Colon (tissue), 2 donors: ENCODE measurements at regions not wholly inside any gene's neighbourhood (a gene's known extent, or its start where the extent isn't known, plus 50 kb on each side); places are given as distances from the start of the nearest gene placed in this dataset.
A peak's percentile ranks its signal among the peaks of the same experiment; 100 is the strongest.

Experiments
- FAIRE-seq: peaks from 2 replicates; lab custom pipeline; 2012; peaks lifted over from hg19 to GRCh38; lab: Jason Lieb, UNC
- donor health status: control.
- donor health status: control.

DNA sequence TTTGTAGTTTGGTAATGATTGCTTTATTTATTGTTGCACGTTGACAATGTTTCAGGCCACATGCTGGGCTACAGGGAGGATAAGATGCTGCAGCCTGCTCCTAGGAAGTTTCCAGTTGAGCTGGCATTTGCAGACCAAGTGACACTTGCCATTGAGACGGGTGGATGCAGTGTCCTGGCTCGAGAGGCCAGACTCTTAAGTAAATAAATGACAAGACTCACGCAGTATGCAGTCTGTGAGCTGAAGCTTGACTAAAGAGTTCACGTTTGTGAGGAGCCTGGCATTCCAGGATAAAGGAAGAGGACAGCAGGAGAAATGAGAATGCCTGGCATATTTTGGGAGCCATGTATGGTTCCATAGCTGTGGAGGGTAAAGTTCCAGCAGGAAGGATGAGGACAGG is 105.8 kb downstream of the BAMBI start:
- FAIRE-seq: no peak

DNA sequence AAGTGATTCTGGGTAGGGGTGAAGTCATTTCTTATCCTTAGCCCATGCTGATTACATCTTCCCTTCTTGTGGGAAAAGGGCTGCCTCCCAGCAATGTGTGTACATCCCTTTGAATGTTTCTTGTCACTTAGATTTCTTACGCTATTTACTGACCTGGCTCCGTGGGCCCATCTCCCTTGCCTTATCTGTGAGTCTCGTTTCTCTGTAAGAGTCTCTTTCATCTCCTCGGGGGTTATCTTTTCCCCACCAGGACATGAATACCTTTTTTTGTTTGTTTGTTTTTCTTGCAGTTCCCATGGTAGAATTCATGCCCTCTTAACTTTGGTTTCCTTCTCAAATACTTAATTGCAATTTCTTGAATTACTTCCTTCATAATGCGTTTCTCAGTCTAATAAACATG is 107.7 kb downstream of the BAMBI start:
- FAIRE-seq: no peak

DNA sequence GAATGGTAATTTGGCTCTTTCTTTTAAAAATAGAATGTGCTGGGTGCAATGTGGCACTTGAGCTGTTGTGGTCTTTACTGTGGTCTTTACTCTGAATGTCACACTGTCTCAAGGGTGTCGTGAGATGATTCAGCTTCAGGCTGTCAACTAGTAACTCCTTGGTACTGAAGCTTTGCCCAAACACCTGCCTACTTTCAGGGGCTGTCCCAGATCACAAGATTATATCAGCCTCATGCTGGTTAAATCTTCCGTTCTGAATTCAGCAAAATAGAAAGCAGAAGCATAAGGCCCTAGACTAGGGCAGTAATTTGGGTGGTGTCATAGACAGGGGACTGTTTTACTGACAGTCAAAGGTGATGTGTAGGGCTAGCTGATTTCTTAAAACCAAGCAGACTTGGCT is 110.9 kb downstream of the BAMBI start:
- FAIRE-seq: no peak

DNA sequence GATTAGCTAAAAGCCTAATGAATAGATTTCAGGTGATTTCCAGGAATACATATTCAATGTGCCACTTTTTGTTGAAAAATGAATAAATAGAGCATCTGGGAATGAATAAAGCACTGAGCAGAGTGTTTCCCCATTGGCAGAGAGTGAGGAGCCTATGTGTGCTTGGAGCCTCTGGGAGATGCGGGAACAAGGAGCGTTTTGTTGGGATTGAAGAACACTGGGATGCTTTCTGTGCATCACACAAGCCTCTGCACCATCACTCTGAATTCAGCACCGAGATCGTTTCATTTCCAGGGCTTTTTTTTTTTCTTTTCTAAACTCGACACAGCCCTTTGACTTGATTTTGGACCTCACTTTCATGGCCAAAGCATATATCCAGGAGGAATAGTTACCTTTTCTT is 111.4 kb downstream of the BAMBI start:
- no peak for FAIRE-seq

DNA sequence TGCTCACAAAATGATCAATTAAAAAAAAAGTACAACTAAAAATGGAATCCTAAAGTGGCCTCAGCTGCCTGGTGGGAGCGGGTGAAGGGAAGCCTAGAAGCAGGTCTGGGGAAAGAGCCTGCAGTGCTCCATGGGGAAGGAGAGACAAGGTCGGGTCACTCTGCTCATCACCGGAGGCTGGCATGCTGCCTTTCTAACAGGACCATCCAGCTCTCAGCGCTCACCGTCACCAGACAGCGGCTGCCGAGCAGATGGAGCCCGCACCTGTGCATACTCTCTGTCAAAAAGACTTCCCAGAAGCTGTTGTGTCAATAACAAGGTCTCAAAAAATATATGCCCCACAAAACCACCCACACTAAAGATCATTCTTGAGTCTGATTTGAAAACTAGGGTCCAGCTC is 112.8 kb downstream of the BAMBI start:
- no peak for FAIRE-seq

DNA sequence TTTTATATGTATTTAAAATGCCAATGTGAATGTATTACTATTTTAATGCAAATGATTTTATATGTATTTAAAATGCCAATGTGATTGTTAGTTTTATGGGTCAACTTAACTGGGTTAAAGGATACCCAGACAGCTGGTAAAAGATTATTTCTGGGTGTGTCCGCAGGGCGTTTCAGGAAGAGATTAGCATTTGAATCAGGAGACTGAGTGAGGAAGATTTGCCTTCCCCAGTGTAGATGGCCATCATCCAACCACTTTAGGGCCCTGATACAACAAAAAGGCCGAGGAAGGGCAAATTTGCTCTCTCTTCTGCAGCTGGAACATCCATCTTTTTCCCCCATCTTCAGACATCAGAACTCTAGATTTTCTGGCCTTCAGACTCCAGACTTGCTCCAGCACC is 116.2 kb downstream of the BAMBI start:
- FAIRE-seq: peak; percentile 84

DNA sequence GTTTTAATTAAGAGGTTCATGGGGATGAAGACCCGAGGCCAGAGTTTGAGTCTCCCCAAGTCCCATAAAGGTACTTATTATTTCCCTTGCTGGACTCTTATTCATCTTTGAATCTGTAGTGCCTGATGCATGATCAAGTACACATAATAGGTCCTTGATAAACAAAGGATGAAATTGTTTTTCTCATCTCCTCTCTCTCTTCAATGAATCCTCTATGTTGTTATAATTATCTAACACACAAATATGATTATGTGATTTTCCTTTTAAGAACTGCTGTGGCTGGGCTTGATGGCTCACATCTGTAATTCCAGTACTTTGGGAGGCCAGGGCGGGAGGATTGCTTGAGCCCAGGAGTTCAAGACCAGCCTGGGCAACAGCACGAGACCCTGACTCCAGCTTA is 117.7 kb downstream of the BAMBI start:
- no peak for FAIRE-seq

DNA sequence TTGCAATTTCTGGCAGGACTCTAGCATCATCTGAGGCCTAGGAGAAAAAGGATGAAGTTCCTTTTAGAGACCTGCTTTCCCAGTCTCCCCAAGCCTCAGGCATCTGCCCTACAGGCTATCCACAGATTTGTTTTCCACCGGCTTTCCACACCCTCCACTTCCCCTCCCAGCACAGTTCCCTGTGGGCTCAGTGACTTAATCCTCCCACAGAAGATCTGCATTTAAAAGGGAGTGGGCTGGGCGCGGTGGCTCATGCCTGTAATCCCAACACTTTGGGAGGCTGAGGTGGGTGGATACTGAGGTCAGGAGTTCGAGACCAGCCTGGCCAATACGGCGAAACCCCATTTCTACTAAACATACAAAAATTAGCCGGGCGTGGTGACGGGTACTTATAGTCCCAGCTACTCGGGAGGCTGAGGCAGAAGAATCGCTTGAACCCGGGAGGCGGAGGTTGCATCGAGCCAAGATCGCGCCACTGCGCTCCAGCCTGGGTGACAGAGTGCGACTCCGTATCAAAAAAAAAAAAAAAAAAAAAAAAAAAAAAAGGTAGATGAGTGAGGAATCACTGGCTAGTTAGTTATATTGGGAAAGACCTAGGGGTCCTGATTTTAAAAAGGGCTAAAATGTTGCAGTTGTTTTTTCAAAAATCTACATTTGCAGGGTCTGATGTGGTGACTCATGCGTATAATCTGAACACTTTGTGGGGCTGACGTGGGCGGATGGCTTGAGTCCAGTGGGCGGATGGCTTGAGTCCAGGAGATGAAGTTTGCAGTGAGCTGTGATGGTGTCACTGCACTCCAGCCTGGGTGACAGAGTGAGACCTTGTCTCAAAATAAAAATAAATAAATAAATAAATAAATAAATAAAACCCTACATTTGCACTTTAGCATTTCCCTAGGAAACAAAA is 119.5 kb downstream of the BAMBI start:
- FAIRE-seq: no peak

DNA sequence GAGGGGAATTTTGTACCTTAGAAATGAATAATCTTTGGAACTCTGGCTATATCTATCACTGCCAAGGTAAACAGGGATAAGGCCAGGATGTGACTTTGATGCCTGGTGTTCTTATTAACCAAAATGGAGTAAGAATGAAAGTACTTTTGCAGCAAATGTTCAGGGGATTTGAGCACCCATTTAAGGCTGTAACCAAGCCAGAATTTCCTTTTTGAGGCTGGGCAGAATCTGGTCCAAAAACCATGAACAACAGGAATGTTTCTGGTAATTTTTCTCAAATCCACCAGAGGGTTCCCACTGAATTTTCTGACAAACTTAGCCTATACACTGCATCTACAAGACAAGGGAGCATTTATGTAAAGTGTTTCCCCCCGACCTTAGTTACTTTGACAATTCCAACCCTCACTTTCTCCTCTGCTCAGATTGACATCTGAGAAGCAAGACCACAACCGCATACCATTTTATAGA is 120.6 kb downstream of the BAMBI start:
- FAIRE-seq: no peak

DNA sequence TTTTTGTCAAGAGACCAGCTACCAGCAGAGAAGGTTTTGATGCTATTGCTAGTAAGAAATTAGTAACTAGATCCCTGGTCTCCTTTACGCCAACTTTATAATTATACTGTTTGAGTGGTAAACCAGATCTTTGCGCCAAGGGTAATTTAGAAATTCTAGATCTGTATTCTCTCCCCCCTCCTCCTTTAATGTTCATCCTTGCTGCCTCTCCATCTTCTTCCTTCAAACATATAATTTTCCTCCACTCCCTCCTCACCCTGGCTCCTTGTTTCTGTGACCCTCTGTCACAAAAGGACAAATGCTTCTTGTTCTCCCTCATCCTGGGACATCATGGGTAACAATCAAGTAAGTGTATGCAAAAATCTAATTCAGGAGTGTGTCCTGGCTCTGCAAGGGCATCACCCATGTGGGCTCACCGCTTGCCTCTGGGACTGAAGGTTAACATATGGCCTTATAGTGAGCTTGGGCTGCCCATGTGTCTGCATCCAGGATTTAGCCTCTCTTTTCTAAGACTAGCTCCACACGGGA is 121.2 kb downstream of the BAMBI start:
- FAIRE-seq: no peak

DNA sequence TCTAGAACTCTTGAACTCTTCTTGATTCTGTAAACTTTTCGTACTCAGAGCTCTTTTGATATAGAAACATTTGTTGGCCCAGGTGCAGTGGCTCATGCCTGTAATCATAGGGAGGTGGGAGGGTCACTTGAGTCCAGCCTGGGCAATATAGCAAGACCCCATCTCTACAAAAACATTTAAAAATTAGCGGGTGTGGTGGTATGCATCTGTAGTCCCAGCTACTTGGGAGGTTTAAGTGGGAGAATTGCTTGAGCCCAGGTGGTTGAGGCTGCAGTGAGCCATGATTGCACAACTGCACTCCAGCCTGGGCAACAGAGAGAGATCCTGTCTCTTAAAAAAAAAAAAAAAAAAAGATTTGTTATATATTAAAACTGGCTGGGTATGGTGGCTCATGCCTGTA is 121.6 kb downstream of the BAMBI start:
- no peak for FAIRE-seq

DNA sequence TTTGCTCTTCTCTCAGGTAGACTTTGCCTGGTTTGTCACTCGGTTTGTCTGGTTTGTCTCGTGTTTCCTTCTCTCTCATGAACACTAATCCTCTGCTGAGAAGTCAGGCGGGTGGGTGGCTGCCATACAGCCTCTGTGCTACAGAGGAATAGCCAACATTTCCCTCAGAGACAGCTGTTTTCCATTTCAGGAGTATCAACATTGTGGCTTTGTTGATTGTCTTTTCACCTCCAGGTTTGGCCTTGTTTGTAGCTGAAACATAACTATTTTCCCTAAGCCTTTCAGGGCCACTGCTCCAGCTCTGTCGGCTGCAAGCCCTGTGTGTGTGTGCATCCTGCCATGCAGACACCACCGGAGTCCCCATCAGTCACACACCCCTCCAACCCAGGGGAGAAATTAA is 122.8 kb downstream of the BAMBI start:
- FAIRE-seq: no peak

DNA sequence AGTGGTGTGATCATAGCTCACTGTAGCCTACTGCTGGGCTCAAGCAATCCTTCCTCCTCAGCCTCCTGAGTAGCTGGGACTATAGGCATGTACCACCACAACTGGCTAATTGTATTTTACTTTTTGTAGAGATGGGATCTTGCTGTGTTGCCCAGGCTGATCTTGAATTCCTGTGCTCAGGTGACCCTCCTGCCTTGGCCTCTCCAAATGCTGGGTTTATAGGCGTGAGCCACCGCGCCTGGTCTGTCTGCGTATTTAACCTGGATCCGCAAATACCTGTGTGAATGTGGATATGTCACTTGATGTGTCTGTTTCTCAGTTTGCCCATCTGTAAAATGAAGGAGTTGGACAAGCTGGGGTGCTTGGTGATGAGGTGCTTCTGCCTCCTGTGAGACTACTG is 123.9 kb downstream of the BAMBI start:
- no peak for FAIRE-seq

DNA sequence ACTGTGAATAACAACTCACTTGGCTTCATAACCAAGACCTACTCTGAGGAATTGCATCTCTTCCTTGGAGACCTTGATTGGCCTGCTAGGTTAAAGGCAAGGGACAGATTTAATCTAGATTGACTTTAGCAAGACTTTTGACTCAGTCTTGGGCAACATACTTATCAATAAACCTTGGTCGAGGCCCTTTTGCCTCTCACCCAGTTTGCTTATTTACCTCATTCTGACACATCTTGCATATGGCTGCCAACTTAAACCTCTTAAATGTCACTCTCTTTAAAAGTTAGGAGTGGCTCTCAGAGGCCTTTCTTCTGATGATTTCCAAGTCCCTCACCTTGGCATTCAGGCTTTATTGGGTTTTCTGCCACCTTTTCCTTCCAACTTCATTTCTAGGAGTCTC is 124.5 kb downstream of the BAMBI start:
- FAIRE-seq: no peak

DNA sequence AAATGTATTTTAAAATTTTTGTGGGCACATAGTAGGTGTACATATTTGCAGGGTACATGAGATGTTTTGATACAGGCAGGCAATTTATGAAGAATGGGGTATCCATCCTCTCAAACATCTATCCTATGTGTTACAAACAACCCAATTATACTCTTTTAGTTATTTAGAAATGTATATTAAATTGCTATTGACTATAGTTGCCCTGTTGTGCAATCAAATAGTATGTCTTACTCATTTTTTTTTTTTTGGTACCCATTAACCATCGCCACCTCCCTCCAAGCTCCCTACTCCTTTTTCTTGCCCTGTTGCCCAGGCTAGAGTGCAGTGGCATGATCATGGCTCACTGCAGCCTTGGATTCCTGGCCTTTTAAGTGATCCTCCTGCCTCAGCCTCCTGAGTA is 128.1 kb downstream of the BAMBI start:
- no peak for FAIRE-seq

DNA sequence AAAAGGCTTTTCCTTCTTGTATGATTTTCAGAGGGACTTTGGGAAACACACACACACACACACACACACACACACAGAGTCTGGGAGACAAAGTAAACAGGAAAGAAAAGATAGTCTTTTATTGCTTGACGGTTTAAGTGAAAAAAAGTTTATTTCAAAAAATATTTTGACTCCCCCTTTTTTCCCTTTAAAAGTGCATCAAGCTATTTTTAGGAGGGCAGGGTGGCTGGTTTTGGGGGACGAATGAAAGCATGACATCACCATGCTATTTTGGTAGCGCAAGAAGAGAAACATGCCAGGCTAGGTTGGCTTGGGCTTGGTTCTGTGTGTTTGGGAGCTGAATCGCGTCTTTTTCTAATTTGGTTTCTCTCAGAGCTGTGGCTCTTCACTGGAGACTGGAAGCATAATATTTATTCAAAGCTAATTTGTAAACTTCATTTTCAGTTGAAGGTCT is 129.2 kb downstream of the BAMBI start:
- no peak for FAIRE-seq

DNA sequence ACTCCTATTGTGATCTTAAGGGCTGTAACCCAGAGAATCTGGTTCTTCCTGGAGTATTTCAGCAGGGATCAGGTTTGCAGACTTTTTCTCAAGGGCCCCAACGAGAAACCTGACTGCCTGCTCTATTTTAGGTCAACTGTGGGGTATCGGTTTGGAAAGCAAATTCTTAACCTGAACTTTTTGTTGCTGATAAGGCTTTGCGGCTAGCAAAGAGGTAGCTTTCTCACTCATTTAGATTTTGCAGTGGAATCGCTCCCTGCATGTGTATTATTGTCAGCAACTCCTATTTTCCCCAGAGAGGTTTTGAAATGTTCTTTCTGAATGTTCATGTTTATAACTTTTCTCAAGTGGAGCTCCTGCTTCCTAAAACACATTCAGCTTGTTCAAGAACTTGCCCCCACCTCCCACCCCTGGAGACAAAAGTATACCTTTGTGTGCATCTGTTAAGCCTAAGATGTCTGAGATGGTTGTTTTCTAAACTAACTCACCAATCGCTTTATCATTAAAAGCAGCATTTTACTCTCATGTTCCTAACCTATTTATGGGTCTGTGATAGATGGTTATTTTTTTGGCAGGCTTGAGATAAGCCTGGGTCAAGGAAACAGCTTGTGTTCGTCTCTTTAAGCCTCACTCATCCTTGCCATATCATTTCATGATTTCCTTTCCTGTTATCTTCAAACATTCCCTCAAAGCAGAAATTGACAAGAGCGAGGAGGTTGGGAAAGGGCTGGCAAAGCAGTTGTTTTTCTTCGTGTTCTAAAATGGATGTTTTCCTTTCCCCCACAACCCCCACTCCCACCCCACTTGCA is 129.8 kb downstream of the BAMBI start:
- FAIRE-seq: no peak

DNA sequence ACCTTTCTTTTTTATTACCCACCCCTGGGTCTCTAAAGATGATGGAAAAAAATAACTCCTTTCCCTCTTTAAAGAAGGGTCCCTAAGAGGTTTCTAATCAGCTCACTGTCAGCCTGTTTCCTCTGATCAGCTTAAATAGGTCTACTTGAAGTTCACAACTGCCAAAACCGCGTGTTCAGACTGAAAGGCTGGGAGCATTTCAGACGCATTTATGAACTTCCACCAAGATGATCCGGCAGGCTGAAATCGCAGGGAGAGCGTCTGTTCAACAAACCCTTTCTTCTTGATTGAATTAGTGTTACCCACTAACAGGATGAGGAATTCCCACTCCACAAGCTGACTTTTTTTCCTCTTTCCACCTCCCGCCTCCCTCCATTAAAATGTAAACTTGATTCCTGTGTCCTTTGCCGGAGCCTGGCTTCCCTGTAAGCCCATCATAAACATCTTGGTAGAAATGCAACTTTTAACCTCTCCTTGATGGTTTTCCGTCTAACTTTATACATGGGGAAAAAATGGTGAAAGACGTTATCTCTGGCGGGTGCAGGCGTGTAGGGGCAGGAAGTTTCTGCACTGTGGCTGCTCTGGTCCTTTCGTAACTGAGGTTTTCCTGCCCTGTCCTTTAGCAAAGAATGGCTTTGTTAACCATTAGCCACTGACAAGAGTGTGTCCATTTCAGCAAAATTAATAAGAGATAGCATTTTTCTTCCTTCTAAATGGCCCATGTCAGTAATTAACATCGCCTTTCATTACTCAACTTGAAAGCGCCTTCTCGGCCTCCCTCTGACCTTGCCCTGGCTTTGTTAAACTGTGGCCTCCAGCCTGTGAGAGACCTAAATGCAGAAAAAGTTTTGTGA is 130.7 kb downstream of the BAMBI start:
- no peak for FAIRE-seq

DNA sequence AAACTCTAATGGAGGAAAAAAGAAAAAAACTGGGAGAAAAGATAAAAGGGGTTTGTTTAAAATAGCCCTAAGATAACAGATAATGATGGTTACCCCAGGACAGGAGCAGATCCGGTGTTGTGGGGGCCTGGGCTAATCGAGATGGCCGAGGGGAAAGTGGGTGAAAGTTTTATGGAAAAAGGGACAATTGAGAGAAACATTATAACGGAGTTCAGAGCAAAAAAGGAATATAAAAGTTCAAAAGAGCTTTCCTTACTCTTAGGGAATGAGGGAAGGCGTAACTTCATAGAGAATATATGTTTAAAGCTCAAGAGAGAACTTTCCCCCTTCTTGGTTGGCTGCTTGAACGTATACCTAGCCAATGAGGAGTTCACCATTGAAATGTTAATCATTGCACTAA is 131.4 kb downstream of the BAMBI start:
- FAIRE-seq: no peak

DNA sequence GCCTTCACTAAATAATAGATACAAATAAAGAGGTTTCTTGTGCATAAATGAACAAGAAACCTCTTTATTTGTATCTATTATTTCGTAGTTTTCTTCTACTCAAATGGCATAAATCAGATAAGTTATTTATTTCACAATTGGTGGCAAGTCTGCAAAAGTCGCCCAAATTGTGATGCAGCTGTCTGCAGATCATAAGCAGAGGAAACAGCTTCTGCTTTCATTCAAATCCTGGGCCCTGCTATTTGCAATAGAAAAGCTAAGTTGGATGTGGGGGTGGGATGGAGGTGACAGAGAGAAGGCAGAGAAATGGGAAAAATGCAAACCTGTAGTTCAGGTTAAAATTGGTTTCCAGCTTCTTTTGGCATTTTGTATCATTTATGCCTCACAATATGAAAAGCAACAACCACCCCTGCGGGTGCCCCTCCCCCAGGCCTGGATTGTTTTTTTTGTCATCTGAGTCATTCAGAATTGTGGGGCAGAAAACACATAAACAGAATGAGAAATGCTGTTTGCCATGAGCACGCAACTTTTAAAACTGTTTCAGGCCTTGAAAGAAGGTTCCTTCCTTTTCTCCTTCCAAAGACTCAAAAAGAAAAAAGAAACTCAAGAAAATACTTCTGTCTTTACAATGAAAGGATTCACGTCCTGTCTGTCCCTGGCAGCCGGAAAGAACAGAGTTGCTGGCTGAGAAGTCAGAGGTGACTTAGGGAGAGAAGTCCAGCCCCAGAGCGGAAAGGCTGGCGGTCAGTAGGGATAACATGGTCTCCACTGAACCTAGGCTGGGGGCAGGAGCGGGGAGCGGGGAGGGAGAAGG is 132.9 kb downstream of the BAMBI start:
- FAIRE-seq: no peak
